Esophagus muscularis mucosa (tissue), 4 donors: ENCODE measurements at regions not wholly inside any gene's neighbourhood (a gene's known extent, or its start where the extent isn't known, plus 50 kb on each side); places are given as distances from the start of the nearest gene placed in this dataset.

Experiments
- CTCF ChIP-seq, 3 experiments: fragments of 200-600 bp in 2 of 3; fragments of 450-650 bp in 1 of 3; sonication (generic) in 2 of 3; IDR thresholded peaks; one replicate each; pipeline ENCODE4 v1.5.1; 2017 to 2019; ENCODE audit warnings: antibody characterized with exemption in 3 of 3, mild to moderate bottlenecking in 2 of 3, moderate library complexity in 1 of 3
- EP300 ChIP-seq: sonication (generic); formaldehyde crosslinking; IDR thresholded peaks from one replicate; pipeline ENCODE4 v1.6.1; 2017; ENCODE audit warnings: antibody characterized with exemption
- POLR2A ChIP-seq: fragments of 450-650 bp; IDR thresholded peaks from one replicate; pipeline ENCODE4 v1.6.1; 2017; ENCODE audit warnings: antibody characterized with exemption, moderate library complexity, mild to moderate bottlenecking, low read depth
- POLR2AphosphoS5 ChIP-seq, 2 donors: sonication (generic); formaldehyde crosslinking; IDR thresholded peaks; one replicate each; pipeline ENCODE4 v1.6.1; 2017; ENCODE audit warnings: antibody characterized with exemption in 2 of 2

- TF ChIP-seq CTCF (IDR thresholded peaks at IDR 0.05): no peak
- TF ChIP-seq EP300: no peak
- no peak for TF ChIP-seq POLR2A
- TF ChIP-seq POLR2AphosphoS5 (IDR thresholded peaks at IDR 0.05): no peak
Observed at GRCh38 chr18:22280453-22280750, 111.0 kb downstream of the GATA6 start.
